NAMALWA (cell line): ENCODE measurements at regions not wholly inside any gene's neighbourhood (a gene's known extent, or its start where the extent isn't known, plus 50 kb on each side); places are given as distances from the start of the nearest gene placed in this dataset.
"Not testable (repeated sequence)": the region's sequence is repeated elsewhere in the genome, so short reads cannot be mapped to it uniquely, and the experiment has no call there.

Experiments used
- DNase-seq: peaks from one replicate; pipeline ENCODE4 v3.0.0-alpha.2; 2015; ENCODE audit warnings: low spot score

GRCh38 chrX:87105131-87105530, 412.5 kb upstream of the KLHL4 start:
- DNase-seq, result no peak

DNA sequence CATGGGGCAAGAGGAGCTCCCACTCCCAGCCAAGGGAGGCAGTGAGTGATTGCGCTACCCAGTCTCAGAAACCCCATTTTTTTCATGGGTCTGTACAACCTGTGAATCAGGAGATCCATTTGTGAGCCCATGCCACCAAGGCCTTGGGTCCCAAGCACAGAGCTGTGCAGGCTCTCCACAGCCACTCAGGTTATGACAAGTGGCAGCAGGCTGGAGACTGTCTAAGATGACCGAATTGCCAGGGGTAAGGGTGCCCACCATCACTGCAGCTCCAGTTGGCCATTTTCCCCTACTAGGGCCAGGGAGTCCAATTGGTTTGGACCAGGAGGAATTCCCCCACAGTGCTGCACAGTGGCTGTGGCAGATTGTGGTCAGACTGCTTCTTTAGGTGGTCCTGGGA, 407.5 kb upstream of the KLHL4 start:
- DNase-seq, result no peak

- DNase-seq, result no peak
These were observed 376.7 kb upstream of the KLHL4 start for GRCh38 chrX:87140800-87141483.

DNA sequence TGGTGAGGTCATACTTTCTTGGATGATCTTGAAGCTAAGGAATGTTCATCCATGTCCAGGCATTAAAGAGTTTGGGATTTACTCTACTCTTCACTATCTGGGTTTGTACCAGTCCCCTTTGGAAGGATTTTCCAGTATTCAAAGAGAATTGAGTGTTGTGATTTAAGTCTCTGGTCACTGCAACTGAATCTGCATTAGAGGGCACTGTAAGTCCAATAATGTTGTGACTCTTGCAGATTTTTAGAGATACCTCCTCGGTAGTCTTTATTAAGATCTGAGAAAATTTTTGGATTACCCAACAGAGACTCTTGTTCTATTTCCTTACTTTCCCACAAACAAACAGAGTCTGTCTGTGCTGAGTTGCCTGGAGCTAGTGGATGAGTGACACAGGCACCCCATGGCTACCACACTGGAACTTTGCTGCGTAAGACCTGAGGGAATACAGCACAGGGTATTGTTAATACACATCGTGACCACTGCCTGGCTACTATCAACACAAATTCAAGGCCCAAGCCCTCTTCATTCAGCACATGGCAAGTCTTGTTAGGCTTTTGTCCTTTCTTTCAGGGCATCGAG, 357.1 kb upstream of the KLHL4 start:
- no peak for DNase-seq

DNA sequence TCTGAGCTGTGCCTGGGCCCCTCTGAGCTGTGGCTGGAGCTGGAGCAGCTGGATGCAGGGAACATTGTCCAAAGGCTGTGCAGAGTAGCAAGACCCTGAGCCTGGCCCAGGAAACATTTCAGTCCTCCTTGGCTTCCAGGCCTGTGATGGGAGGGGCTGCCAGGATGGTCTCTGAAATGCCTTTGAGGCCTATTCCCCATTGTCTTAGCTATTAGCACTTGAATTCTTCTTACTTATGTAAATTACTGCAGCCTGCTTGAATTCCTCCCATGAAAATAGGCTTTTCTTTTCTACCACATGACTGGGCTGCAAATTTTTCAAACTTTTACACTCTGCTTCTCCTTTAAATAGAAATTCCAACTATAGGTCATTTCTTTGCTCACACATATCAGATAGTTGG, 349.8 kb upstream of the KLHL4 start:
- DNase-seq, result no peak

DNA sequence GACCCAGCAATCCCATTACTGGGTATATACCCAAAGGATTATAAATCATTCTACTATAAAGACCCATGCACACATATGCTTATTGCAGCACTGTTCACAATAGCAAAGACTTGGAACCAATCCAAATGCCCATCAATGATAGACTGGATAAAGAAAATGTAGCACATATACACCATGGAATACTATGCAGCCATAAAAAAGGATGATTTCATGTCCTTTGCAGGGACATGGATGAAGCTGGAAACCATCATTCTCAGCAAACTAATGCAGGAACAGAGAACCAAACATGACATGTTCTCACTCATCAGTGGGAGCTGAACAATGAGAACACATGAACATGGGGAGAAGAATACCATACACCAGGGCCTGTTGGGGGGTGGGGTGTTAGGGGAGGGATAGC, 339.6 kb upstream of the KLHL4 start:
- not testable (repeated sequence) for DNase-seq
